HCT116 (cell line): ENCODE measurements at regions not wholly inside any gene's neighbourhood (a gene's known extent, or its start where the extent isn't known, plus 50 kb on each side); places are given as distances from the start of the nearest gene placed in this dataset.

Experiments
- ATAC-seq: fragments of 200-7000 bp; cut with Tn5 transposase; 2 replicates; pipeline ENCODE4 v1.9.1; 2020; ENCODE audit warnings: mild to moderate bottlenecking, moderate library complexity
- BruUV-seq: library from RNA; stranded (reverse); fragments of 400-500 nt; replicated peaks from 2 replicates; lab custom pipeline; 2021; lab: Mats Ljungman, UMichigan
- CTCF ChIA-PET: fragments of 300-600 bp; sonication (Branson Sonifier 250); formaldehyde crosslinking; loops from one replicate; lab custom pipeline; 2021; ENCODE audit warnings: antibody characterized with exemption; lab: Charles Lee
- POLR2A ChIA-PET: fragments of 300-600, 350-600 bp; sonication (Branson Sonifier 250); formaldehyde crosslinking; loops from one replicate; lab custom pipeline; 2021; ENCODE audit warnings: antibody characterized with exemption; lab: Charles Lee
- RAD21 ChIA-PET, 2 experiments: fragments of 300-600 bp; sonication (Branson Sonifier 250); formaldehyde crosslinking; loops; one replicate each; lab custom pipeline; 2023; ENCODE audit warnings: low total read pairs in 2 of 2; ENCODE audit not compliant: uncharacterized antibody in 2 of 2, unreplicated experiment in 2 of 2, low non-redundant PET in 1 of 2; lab: Charles Lee
- DNase-seq: peaks from one replicate; pipeline ENCODE4 v3.0.0-alpha.2; 2010; ENCODE audit warnings: low read depth, low spot score
- H2AFZ ChIP-seq: fragments of 200-600 bp; shearing (Covaris generic), sonication (generic); 2 replicates; pipeline ENCODE4 v1.6.1; 2017; ENCODE audit warnings: low read depth, mixed run types, mixed read lengths, antibody characterized with exemption, low read length; ENCODE audit not compliant: poor library complexity, severe bottlenecking
- H3K27ac ChIP-seq: 2 replicates; pipeline ENCODE4 v1.5.1; 2012; ENCODE audit warnings: low read depth, low read length
- H3K27me3 ChIP-seq: fragments of 200-600 bp; sonication (generic); 2 replicates; pipeline ENCODE4 v1.6.1; 2016; ENCODE audit warnings: mixed run types, low read length, mixed read lengths; ENCODE audit not compliant: insufficient read depth
- H3K36me3 ChIP-seq, 2 experiments: fragments of 200-500 bp in 1 of 2; fragments of 200-600 bp in 1 of 2; sonication (Bioruptor generic) in 1 of 2; sonication (generic) in 1 of 2; 2 replicates each; pipeline versions ENCODE4 v1.5.1 to v1.6.1; 2014 to 2016; ENCODE audit warnings: low read length in 2 of 2, inconsistent platforms in 1 of 2, mixed read lengths in 1 of 2, mixed run types in 1 of 2; ENCODE audit not compliant: insufficient read depth in 2 of 2, control insufficient read depth in 1 of 2
- H3K4me1 ChIP-seq, 2 experiments: fragments of 200-600 bp in 1 of 2; sonication (generic) in 1 of 2; 2 replicates each; pipeline versions ENCODE4 v1.5.1 to v1.6.1; 2012 to 2017; ENCODE audit warnings: low read length in 2 of 2, inconsistent platforms in 1 of 2, mild to moderate bottlenecking in 1 of 2, mixed read lengths in 1 of 2, mixed run types in 1 of 2, moderate library complexity in 1 of 2; ENCODE audit not compliant: insufficient read depth in 2 of 2, control insufficient read depth in 1 of 2
- H3K4me2 ChIP-seq: fragments of 200-600 bp; sonication (generic); 2 replicates; pipeline ENCODE4 v1.6.1; 2017; ENCODE audit warnings: mixed run types, low read length, mixed read lengths
- H3K4me3 ChIP-seq, 2 experiments: fragments of 200-600 bp in 1 of 2; sonication (generic) in 1 of 2; replicated peaks in 1 of 2; 2 replicates each; pipeline ENCODE4 v1.5.1; 2011 to 2016; ENCODE audit warnings: low read length in 2 of 2, control low read depth in 1 of 2, low read depth in 1 of 2, mild to moderate bottlenecking in 1 of 2, mixed read lengths in 1 of 2, mixed run types in 1 of 2
- H3K79me2 ChIP-seq: fragments of 200-600 bp; sonication (generic); 2 replicates; pipeline ENCODE4 v1.6.1; 2017; ENCODE audit warnings: mild to moderate bottlenecking, mixed run types, low read length, moderate library complexity, mixed read lengths; ENCODE audit not compliant: insufficient read depth
- H3K9ac ChIP-seq: fragments of 200-600 bp; sonication (generic); 2 replicates; pipeline ENCODE4 v1.6.1; 2016; ENCODE audit warnings: low read length, mixed read lengths
- H3K9me2 ChIP-seq: fragments of 200-600 bp; sonication (generic), shearing (Covaris generic); 2 replicates; pipeline ENCODE4 v1.6.1; 2017; ENCODE audit warnings: mixed run types, mild to moderate bottlenecking, moderate library complexity; ENCODE audit not compliant: insufficient read depth
- H3K9me3 ChIP-seq, 2 experiments: fragments of 200-500 bp in 1 of 2; fragments of 200-600 bp in 1 of 2; sonication (Bioruptor generic) in 1 of 2; sonication (generic) in 1 of 2; 2 replicates each; pipeline ENCODE4 v1.6.1; 2014 to 2017; ENCODE audit warnings: low read length in 2 of 2, mixed read lengths in 2 of 2, inconsistent platforms in 1 of 2, low read depth in 1 of 2, mild to moderate bottlenecking in 1 of 2, mixed run types in 1 of 2, moderate library complexity in 1 of 2; ENCODE audit not compliant: control insufficient read depth in 1 of 2, insufficient read depth in 1 of 2
- H4K20me1 ChIP-seq: fragments of 200-600 bp; sonication (generic), shearing (Covaris generic); 2 replicates; pipeline ENCODE4 v1.6.1; 2017; ENCODE audit warnings: mixed run types, mild to moderate bottlenecking, moderate library complexity; ENCODE audit not compliant: insufficient read depth
- CTCF ChIP-seq, 3 experiments: fragments of 200-600 bp in 1 of 3; sonication (generic) in 1 of 3; IDR thresholded peaks in 2 of 3; conservative IDR thresholded peaks in 1 of 3; 2 replicates each; pipeline ENCODE4 v1.5.1; 2012 to 2017; ENCODE audit warnings: low read depth in 2 of 3, low read length in 2 of 3, antibody characterized with exemption in 1 of 3, borderline replicate concordance in 1 of 3, control low read depth in 1 of 3, mild to moderate bottlenecking in 1 of 3, mixed read lengths in 1 of 3, mixed run types in 1 of 3, moderate library complexity in 1 of 3; ENCODE audit not compliant: insufficient read depth in 1 of 3
- EGR1 ChIP-seq: IDR thresholded peaks from 2 replicates; pipeline ENCODE4 v1.6.1; 2012; ENCODE audit warnings: low read depth
- EZH2 ChIP-seq: fragments of 200-600 bp; sonication (generic); IDR thresholded peaks from 2 replicates; pipeline ENCODE4 v1.6.1; 2017; ENCODE audit warnings: antibody characterized with exemption, mixed run types
- MAX ChIP-seq: IDR thresholded peaks from 2 replicates; pipeline ENCODE4 v1.6.1; 2012
- POLR2A ChIP-seq: IDR thresholded peaks from 2 replicates; pipeline ENCODE4 v1.7.0; 2011; ENCODE audit warnings: borderline replicate concordance; ENCODE audit not compliant: insufficient read depth, insufficient read length; ENCODE audit errors: extremely low read depth
- SP1 ChIP-seq: IDR thresholded peaks from 2 replicates; pipeline ENCODE4 v1.6.1; 2012; ENCODE audit warnings: low read depth
- YY1 ChIP-seq: IDR thresholded peaks from 2 replicates; pipeline ENCODE4 v1.6.1; 2011; ENCODE audit warnings: low read length, low read depth, moderate library complexity, mild to moderate bottlenecking; ENCODE audit not compliant: insufficient replicate concordance; ENCODE audit errors: extremely low read depth
- intact Hi-C: fragments of 100-400 bp; cut with micrococcal nuclease; formaldehyde crosslinking; loops from 2 replicates; pipeline ENCODE4 v1.10.0; 2022
- TF ChIP-seq, protein P1 (sequence below): IDR thresholded peaks from 2 replicates; pipeline ENCODE4 v1.6.1; 2011; ENCODE audit warnings: mild to moderate bottlenecking, low read length, moderate library complexity; ENCODE audit not compliant: insufficient replicate concordance; ENCODE audit errors: extremely low read depth

GRCh38 chr6:87879132-87879861 is 168.3 kb upstream of the SPACA1 start:
- H3K9me2 ChIP-seq = no peaks in the 10 kb centered on the region
- RAD21 ChIA-PET = no interaction called here
- H3K4me3 ChIP-seq = no peak overlapping the region
- no peak overlapping the region for H2AFZ ChIP-seq
- no peak overlapping the region for H3K4me2 ChIP-seq
- no peak for DNase-seq
- H3K9me3 ChIP-seq = no peaks in the 10 kb centered on the region
- H4K20me1 ChIP-seq = no peaks in the 10 kb centered on the region
- BruUV-seq = no TSS peak
- peaks cover 47% of the 10 kb centered on the region for H3K27me3 ChIP-seq
- H3K79me2 ChIP-seq = no peaks in the 10 kb centered on the region
- no peak overlapping the region for H3K27ac ChIP-seq
- no peak for TF ChIP-seq EGR1
- no peak for TF ChIP-seq MAX
- TF ChIP-seq YY1 = no peak
- TF ChIP-seq CTCF (IDR thresholded peaks at IDR 0.05 in 2 of 3, conservative IDR thresholded peaks at IDR 0.05 in 1 of 3; ENCODE audit: borderline replicate concordance in 1 of 3, insufficient read depth in 1 of 3, low read depth in 2 of 3, low read length in 2 of 3) = no peak
- TF ChIP-seq POLR2A = no peak
- TF ChIP-seq, protein P1, sequence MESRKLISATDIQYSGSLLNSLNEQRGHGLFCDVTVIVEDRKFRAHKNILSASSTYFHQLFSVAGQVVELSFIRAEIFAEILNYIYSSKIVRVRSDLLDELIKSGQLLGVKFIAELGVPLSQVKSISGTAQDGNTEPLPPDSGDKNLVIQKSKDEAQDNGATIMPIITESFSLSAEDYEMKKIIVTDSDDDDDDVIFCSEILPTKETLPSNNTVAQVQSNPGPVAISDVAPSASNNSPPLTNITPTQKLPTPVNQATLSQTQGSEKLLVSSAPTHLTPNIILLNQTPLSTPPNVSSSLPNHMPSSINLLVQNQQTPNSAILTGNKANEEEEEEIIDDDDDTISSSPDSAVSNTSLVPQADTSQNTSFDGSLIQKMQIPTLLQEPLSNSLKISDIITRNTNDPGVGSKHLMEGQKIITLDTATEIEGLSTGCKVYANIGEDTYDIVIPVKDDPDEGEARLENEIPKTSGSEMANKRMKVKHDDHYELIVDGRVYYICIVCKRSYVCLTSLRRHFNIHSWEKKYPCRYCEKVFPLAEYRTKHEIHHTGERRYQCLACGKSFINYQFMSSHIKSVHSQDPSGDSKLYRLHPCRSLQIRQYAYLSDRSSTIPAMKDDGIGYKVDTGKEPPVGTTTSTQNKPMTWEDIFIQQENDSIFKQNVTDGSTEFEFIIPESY = no peak
- TF ChIP-seq SP1 = no peak
- TF ChIP-seq EZH2 = no peak
- no peaks in the 10 kb centered on the region for H3K36me3 ChIP-seq
- POLR2A ChIA-PET = no interaction called here
- intact Hi-C loops = no loop called here
- H3K9ac ChIP-seq = no peak overlapping the region
- no peak for ATAC-seq
- CTCF ChIA-PET = no interaction called here
- no peaks in the 10 kb centered on the region for H3K4me1 ChIP-seq
